C1 segment of cervical spinal cord (tissue), 14 donors: ENCODE measurements at regions not wholly inside any gene's neighbourhood (a gene's known extent, or its start where the extent isn't known, plus 50 kb on each side); places are given as distances from the start of the nearest gene placed in this dataset.

Experiments
- DNase-seq, 14 donors: peaks; one replicate each; lab custom pipeline; 2025; lab: John Stamatoyannopoulos, UW

DNA sequence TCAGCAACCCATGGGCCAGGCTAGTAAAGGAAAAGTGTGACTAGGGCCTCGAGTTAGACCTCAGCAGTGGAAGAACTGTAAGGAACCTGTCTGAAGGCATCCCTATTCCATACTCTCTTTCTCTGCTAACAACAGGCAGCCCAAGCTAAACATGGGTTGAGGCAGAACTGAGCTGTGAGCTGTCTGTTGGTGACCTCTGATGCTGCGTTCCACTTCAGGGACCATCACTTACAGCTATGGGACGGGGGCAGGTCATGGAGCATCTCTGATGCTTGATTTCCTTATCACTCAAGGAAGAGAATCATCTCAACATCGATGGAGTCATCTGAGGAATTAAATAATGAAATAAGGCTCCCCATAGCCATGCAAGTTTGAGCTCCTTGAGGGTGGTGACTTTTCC, 174.8 kb downstream of the ACTL7B start:
- no peak for DNase-seq

GRCh38 chr9:108677776-108678175, 178.0 kb downstream of the ACTL7B start:
- DNase-seq: no peak

- DNase-seq: no peak
Observed at GRCh38 chr9:108676355-108676754, 179.4 kb downstream of the ACTL7B start.

DNA sequence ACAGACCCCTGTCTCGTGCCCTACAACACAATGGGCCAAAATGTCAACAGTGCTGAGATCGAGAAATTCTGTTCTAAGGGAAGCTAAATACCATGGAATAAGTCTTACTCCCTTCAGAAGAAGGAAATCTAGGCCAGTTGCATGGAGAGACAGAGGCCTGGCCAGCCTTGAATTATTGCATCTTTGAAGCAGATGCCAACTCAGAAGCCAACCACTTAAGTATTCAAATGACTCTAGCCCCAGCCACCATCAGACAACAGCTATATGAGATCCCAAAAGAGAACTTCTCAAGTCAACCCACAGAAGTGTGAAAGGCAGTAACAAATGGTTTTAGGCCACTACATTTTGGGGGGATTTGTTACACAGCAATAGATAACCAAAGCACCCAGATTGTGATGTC, 180.1 kb downstream of the ACTL7B start:
- no peak for DNase-seq

GRCh38 chr9:108674766-108675530, 180.8 kb downstream of the ACTL7B start:
- DNase-seq: no peak

DNA sequence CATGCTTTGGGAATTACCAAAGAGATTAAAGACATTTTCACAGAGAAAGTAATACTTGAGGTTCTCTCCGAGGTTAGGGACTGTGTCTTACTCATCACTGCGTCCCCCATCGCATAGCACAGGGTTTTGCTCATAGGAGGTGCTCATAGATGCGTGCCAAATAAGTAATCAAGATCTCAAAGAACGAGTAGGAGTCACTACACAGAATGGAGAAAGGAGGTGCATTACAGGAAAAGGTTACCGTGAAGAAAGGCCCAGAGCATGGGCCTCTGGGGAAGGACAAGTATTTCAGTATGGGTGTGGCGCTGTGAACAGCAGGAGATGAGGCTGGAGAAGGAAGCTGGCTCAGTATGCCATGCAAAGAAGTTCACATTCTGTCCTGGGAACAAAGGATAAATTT, 182.4 kb downstream of the ACTL7B start:
- no peak for DNase-seq

DNA sequence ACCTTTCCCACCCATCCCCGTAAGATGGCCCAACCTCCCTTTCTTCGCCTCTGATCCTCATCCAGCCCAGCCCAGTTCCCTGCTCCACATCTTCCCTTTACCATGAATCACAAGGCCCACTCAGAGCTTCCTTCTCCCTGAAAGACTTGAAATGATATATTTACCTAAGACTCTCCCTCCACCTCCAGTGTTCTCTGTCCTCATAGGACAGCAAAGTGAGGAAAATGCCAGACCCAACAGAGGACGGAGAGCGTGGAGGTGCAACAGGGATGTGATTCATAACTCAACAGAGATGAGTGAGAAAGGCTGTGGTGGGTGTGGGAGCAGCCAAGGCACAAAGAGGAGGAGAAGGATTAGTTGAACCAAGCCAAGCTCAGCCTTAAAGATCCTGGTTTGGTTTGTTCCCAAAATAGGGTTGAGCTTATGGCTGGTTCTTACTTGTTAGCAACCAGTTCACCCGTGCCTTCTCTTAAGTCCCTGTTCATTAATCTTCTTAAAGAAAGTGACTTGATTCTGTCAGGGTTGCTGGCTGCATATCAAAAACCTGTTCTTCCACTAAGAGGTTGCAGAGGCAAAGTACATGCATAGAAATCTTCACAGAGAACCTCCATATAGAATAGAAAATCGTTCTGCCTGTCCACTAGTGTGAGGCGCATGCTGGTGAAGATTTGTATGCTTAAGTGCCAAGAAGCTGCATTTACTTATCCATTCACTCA, 183.2 kb downstream of the ACTL7B start:
- DNase-seq: no peak

DNA sequence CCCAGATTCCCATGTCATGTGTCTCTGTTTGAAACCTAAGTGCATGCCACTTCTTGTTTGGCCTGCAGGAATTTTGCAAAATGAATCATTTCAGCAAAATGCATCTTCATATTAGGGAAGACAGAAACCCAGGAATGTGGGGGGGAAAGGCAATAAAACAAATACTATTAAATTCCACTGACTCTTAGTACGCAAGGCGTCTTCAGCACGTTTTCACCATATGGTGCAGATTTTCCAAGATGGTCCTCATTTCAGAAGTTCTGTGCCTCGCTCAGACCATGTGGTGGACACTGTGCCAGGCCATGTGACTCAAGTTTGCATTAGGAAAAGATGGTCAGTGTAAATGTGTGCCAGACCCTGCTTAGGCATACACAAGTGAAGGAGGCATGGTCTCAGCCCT, 184.0 kb downstream of the ACTL7B start:
- DNase-seq: no peak

DNA sequence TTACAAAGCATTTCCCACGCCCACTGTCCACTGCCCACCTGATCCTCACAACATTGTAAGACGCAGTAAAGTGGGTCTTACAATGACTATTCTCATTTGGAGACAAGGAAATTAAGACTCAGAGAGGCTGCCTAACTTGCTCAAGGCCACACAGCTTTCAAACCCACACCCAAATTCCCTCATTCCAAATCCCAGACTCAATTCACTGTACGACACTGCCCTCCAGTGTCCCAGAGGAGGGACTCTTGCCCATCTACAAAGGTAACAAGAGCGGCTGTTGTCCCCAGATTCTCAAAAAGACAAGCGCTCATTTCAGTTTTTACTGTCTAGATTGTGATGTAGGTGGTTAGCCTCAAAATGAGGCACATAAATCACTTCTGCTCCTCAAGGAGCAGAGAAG, 184.6 kb downstream of the ACTL7B start:
- no peak for DNase-seq

GRCh38 chr9:108668938-108669335, 186.8 kb downstream of the ACTL7B start:
- no peak for DNase-seq

- DNase-seq: no peak
Observed at GRCh38 chr9:108668191-108668937, 187.4 kb downstream of the ACTL7B start.

GRCh38 chr9:108666240-108666784, 189.5 kb downstream of the ACTL7B start:
- DNase-seq: no peak

DNA sequence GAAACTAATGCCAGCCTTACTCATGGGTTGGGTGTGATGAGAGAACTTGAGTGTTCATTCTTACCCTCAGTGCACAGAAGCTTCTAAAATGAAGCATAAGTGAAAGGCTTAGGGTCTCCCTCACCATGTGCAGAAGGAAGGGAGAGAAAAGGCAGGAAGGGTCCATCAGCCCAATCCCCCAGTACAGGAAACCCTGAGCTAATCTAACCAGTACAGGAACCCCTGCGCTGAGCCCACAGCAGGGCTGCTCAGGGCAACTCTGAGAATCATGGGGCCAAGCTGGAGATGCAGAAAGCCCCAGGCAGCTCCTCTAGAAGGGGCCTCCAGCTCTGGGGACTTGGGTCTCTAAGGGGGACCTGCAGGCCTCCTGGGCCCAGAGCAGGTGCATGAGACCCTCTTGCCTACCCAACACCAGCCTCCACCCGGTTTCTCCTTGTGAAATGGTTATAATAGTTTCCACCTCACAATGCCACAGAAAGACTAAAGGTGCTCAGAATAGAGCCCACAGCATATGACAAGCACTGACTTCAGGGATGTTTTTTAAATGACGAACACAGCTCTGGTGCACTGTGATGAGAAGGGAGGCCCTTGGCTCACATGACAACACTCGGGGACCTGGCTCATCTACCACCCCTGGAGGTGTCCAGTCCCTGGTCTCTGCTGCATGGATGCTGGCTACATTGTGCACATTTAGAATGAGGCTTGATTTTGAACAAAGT, 190.1 kb downstream of the ACTL7B start:
- no peak for DNase-seq

- no peak for DNase-seq
Observed at GRCh38 chr9:108664309-108665255, 191.2 kb downstream of the ACTL7B start.

DNA sequence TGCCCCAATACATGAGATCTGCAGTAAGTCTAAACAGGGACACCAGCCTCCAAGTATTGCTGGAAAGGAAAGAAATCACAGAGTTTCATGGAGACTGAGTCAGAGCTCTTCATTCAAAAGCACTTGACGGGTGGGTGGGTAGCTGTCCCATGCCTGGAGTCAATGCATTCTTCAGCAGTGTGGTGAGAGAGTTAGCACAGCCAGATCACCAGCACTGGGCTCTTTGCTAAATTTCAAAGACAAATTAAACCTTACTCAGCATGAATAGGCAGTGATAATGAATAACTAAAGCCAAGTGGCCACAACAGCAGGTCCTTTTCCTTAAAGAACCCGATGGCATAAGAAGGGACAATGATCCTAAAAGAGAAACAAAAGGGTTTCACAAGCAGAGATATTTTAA, 192.4 kb downstream of the ACTL7B start:
- DNase-seq: no peak

DNA sequence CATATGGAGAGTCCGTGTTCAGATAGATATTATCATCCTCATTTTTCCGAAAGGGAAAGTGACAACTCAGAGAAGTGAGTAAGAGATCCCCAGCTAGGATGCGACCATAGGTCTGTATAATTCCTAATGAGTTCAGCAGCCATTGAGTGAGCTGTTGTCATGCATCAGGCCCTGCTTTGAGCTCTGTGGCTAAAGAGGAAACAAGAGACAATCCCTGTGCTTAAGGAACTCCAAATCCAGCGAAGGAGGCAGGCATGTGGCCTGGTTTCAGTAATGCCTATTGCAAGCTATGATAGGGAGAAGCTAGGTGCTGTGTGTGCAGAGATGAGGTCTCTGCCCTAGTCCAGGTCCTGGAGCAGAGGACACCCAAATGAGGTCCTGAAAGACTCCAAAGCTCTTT, 192.8 kb downstream of the ACTL7B start:
- no peak for DNase-seq

- no peak for DNase-seq
Observed at GRCh38 chr9:108662091-108662875, 193.5 kb downstream of the ACTL7B start.

GRCh38 chr9:108656566-108656965, 199.2 kb downstream of the ACTL7B start:
- no peak for DNase-seq

GRCh38 chr9:108655818-108656217, 200.0 kb downstream of the ACTL7B start:
- no peak for DNase-seq

DNA sequence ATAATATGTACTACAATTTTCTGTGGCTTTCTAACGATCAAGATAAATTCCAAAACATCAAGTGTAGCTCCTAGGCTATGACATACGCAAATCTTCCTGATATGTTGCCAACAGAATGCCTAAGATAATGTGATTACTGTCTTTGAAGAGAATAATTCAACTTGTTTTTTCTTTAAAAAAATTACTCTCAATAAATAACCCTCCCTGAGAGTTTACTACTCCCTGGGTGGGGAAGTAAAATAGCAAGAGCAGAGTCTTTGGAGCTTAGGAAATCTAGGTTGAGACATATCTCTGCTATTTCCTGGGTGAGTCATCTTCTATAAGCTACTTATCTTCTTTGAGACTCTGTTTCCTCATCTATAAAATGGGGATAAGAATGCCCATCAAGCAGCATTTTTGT, 201.2 kb downstream of the ACTL7B start:
- no peak for DNase-seq
